ENCODE measurements at regions not wholly inside any gene's neighbourhood (a gene's known extent, or its start where the extent isn't known, plus 50 kb on each side); places are given as distances from the start of the nearest gene placed in this dataset.

- H3K9me3 ChIP-seq = peaks cover 0 to 3% (median 0%) of the 10 kb centered on the region in 4 donors
- no peaks in the 10 kb centered on the region for H3K27me3 ChIP-seq
- TF ChIP-seq POLR2AphosphoS5 (IDR thresholded peaks at IDR 0.05) = no peak
- no peak for TF ChIP-seq CTCF (IDR thresholded peaks at IDR 0.05)
- no peak for TF ChIP-seq POLR2A (IDR thresholded peaks at IDR 0.05)
- no peak for TF ChIP-seq EP300 (IDR thresholded peaks at IDR 0.05)
- no peak overlapping the region for H3K27ac ChIP-seq
- no peak overlapping the region for H3K4me3 ChIP-seq
- intact Hi-C loops (cut with DNase I) = no loop called here
- 86 to 88% methylated on average over 4 of the region's 4 CpGs for WGBS, 2 donors
- no peaks in the 10 kb centered on the region for H3K4me1 ChIP-seq
- no peaks in the 10 kb centered on the region for H3K36me3 ChIP-seq
- DNase-seq = no peak
Measured at GRCh38 chr4:188778905-188779304, 639.7 kb downstream of the TRIML1 start.

- TF ChIP-seq EP300 (IDR thresholded peaks at IDR 0.05) (no peak), POLR2AphosphoS5 (IDR thresholded peaks at IDR 0.05) (no peak), CTCF (IDR thresholded peaks at IDR 0.05) (no peak), POLR2A (IDR thresholded peaks at IDR 0.05) (no peak)
- Histone ChIP-seq H3K9me3 (peaks cover 0 to 3% (median 0%) of the 10 kb centered on the region in 4 donors), H3K27ac (no peak overlapping the region), H3K36me3 (no peaks in the 10 kb centered on the region), H3K27me3 (no peaks in the 10 kb centered on the region), H3K4me3 (no peak overlapping the region), H3K4me1 (no peaks in the 10 kb centered on the region)
- intact Hi-C loops (cut with DNase I) = no loop called here
- 64 to 78% methylated on average over 3 of the region's 3 CpGs for WGBS, 2 donors
- DNase-seq = no peak
Measured at GRCh38 chr4:188779581-188779980, 640.3 kb downstream of the TRIML1 start.

GRCh38 chr4:188780028-188780427, 640.8 kb downstream of the TRIML1 start:
- no peak for DNase-seq
- Histone ChIP-seq H3K36me3 (no peaks in the 10 kb centered on the region), H3K4me1 (no peaks in the 10 kb centered on the region), H3K27me3 (no peaks in the 10 kb centered on the region), H3K9me3 (peaks cover 0 to 3% (median 0%) of the 10 kb centered on the region in 4 donors), H3K4me3 (no peak overlapping the region), H3K27ac (no peak overlapping the region)
- intact Hi-C loops (cut with DNase I) = no loop called here
- 79 to 89% methylated on average over 5 of the region's 5 CpGs for WGBS, 2 donors
- TF ChIP-seq CTCF (IDR thresholded peaks at IDR 0.05) (no peak), POLR2AphosphoS5 (IDR thresholded peaks at IDR 0.05) (no peak), EP300 (IDR thresholded peaks at IDR 0.05) (no peak), POLR2A (IDR thresholded peaks at IDR 0.05) (no peak)

- TF ChIP-seq POLR2AphosphoS5 (IDR thresholded peaks at IDR 0.05) (no peak), POLR2A (IDR thresholded peaks at IDR 0.05) (no peak), CTCF (IDR thresholded peaks at IDR 0.05) (no peak), EP300 (IDR thresholded peaks at IDR 0.05) (no peak)
- peaks cover 0 to under 1% (median 0%) of the 10 kb centered on the region in 4 donors for H3K9me3 ChIP-seq
- H3K4me3 ChIP-seq = no peak overlapping the region
- no peaks in the 10 kb centered on the region for H3K36me3 ChIP-seq
- H3K27me3 ChIP-seq = no peaks in the 10 kb centered on the region
- no peak for DNase-seq
- no peak overlapping the region for H3K27ac ChIP-seq
- intact Hi-C loops (cut with DNase I) = no loop called here
- 76 to 86% methylated on average over 5 of the region's 5 CpGs for WGBS, 2 donors
- no peaks in the 10 kb centered on the region for H3K4me1 ChIP-seq
Measured at GRCh38 chr4:188780686-188781085, 641.4 kb downstream of the TRIML1 start.

GRCh38 chr4:188781655-188782054, 642.4 kb downstream of the TRIML1 start:
- no peaks in the 10 kb centered on the region for H3K27me3 ChIP-seq
- no peak for DNase-seq
- intact Hi-C loops (cut with DNase I) = no loop called here
- no peak overlapping the region for H3K4me3 ChIP-seq
- H3K9me3 ChIP-seq = no peaks in the 10 kb centered on the region
- H3K36me3 ChIP-seq = no peaks in the 10 kb centered on the region
- no peaks in the 10 kb centered on the region for H3K4me1 ChIP-seq
- no peak overlapping the region for H3K27ac ChIP-seq
- TF ChIP-seq CTCF (IDR thresholded peaks at IDR 0.05) (no peak), POLR2AphosphoS5 (IDR thresholded peaks at IDR 0.05) (no peak), EP300 (IDR thresholded peaks at IDR 0.05) (no peak), POLR2A (IDR thresholded peaks at IDR 0.05) (no peak)
- 22 to 34% methylated on average over 3 of the region's 3 CpGs for WGBS, 2 donors
